CD4-positive, alpha-beta T cell (primary cell): ENCODE measurements at regions not wholly inside any gene's neighbourhood (a gene's known extent, or its start where the extent isn't known, plus 50 kb on each side); places are given as distances from the start of the nearest gene placed in this dataset.

Experiments used
- ATAC-seq: fragments of 200-7000 bp; cut with Tn5 transposase; one replicate; pipeline ENCODE4 v1.10.0; 2022; ENCODE audit warnings: mild to moderate bottlenecking; ENCODE audit not compliant: poor library complexity
- CTCF ChIA-PET: fragments of 350-600 bp; sonication (Branson Sonifier 250); formaldehyde crosslinking; loops from one replicate; lab custom pipeline; 2021; ENCODE audit warnings: antibody characterized with exemption, inconsistent platforms; lab: Charles Lee
- POLR2A ChIA-PET: fragments of 350-600 bp; sonication (Branson Sonifier 250); formaldehyde crosslinking; loops from one replicate; lab custom pipeline; 2021; ENCODE audit warnings: antibody characterized with exemption, inconsistent platforms; lab: Charles Lee
- DNase-seq, 14 experiments: peaks; one replicate each; pipeline ENCODE4 v3.0.0-alpha.2; 2013 to 2020; ENCODE audit warnings: mixed read lengths in 2 of 14
- H3K27ac ChIP-seq, 2 donors: one replicate each; pipeline versions ENCODE4 v1.5.1 to v1.7.0; 2013; ENCODE audit warnings: low read length in 2 of 2, low read depth in 1 of 2, mild to moderate bottlenecking in 1 of 2
- H3K27me3 ChIP-seq, 2 experiments: 1 replicate in 1 of 2; 2 replicates in 1 of 2; pipeline versions ENCODE4 v1.6.1 to v1.7.0; 2013; ENCODE audit warnings: low read length in 2 of 2, control low read depth in 1 of 2, mild to moderate bottlenecking in 1 of 2, moderate library complexity in 1 of 2; ENCODE audit not compliant: insufficient read depth in 2 of 2, control insufficient read depth in 1 of 2
- H3K36me3 ChIP-seq: one replicate; pipeline ENCODE4 v1.6.1; 2013; ENCODE audit warnings: low read length, control low read depth; ENCODE audit not compliant: insufficient read depth
- H3K4me1 ChIP-seq: one replicate; pipeline ENCODE4 v1.6.1; 2013; ENCODE audit warnings: low read length, control low read depth; ENCODE audit not compliant: insufficient read depth
- H3K4me3 ChIP-seq: one replicate; pipeline ENCODE4 v1.5.1; 2013; ENCODE audit warnings: mild to moderate bottlenecking, low read length, moderate library complexity
- H3K9me3 ChIP-seq, 2 experiments: 1 replicate in 1 of 2; 2 replicates in 1 of 2; pipeline versions ENCODE4 v1.6.1 to v1.7.0; 2013; ENCODE audit warnings: low read length in 2 of 2, mild to moderate bottlenecking in 2 of 2, control low read depth in 1 of 2, moderate library complexity in 1 of 2; ENCODE audit not compliant: control insufficient read depth in 1 of 2, insufficient read depth in 1 of 2
- H3K27ac Mint-ChIP-seq: one replicate; pipeline ENCODE4 v1.8.0; 2020; ENCODE audit warnings: mixed read lengths
- H3K27me3 Mint-ChIP-seq: one replicate; pipeline ENCODE4 v1.8.0; 2021; ENCODE audit warnings: mixed read lengths
- H3K36me3 Mint-ChIP-seq: one replicate; pipeline ENCODE4 v1.8.0; 2021; ENCODE audit warnings: low read depth, mixed read lengths
- H3K4me1 Mint-ChIP-seq: one replicate; pipeline ENCODE4 v1.8.0; 2021; ENCODE audit warnings: low read depth, mixed read lengths
- H3K4me3 Mint-ChIP-seq: one replicate; pipeline ENCODE4 v1.8.0; 2020; ENCODE audit warnings: mild to moderate bottlenecking, mixed read lengths
- H3K9me3 Mint-ChIP-seq: one replicate; pipeline ENCODE4 v1.8.0; 2020; ENCODE audit warnings: mixed read lengths
- CTCF ChIP-seq: fragments of 200-600 bp; IDR thresholded peaks from one replicate; pipeline ENCODE4 v1.8.0; 2022; ENCODE audit warnings: antibody characterized with exemption, mild to moderate bottlenecking
- intact Hi-C, 2 experiments: fragments of 100-400 bp; cut with DNase I in 1 of 2; cut with micrococcal nuclease in 1 of 2; formaldehyde crosslinking; loops; one replicate each; pipeline versions ENCODE4 v1.15.1 to v1.9.0; 2023 to 2025; cut with DNase I, micrococcal nuclease

- ChIA-PET POLR2A (interaction anchor here (0.7 kb wide), 1 partner anchor 82 kb away, joined by 4 read pairs; no protein-coding TSS in a partner anchor), CTCF (no interaction called here)
- Histone ChIP-seq H3K4me1 (no peaks in the 10 kb centered on the region), H3K27ac (no peak overlapping the region), H3K4me3 (no peak overlapping the region), H3K9me3 (peaks cover 7 to 13% of the 10 kb centered on the region in 2 experiments), H3K36me3 (no peaks in the 10 kb centered on the region), H3K27me3 (no peaks in the 10 kb centered on the region)
- no peak for TF ChIP-seq CTCF
- no peaks in the 10 kb centered on the region for H3K36me3 Mint-ChIP-seq
- H3K4me1 Mint-ChIP-seq = no peaks in the 10 kb centered on the region
- H3K27ac Mint-ChIP-seq = no peak overlapping the region
- no peak for DNase-seq
- ATAC-seq = no peak
- H3K9me3 Mint-ChIP-seq = peaks cover 6% of the 10 kb centered on the region
- intact Hi-C loops = no loop called here
- H3K4me3 Mint-ChIP-seq = no peak overlapping the region
- H3K27me3 Mint-ChIP-seq = peaks cover 10% of the 10 kb centered on the region
These were observed 128.6 kb upstream of the PUM3 start for GRCh38 chr9:2972475-2972874.

- intact Hi-C loops = no loop called here
- Mint-ChIP-seq H3K36me3 (no peaks in the 10 kb centered on the region), H3K27me3 (peaks cover 10% of the 10 kb centered on the region), H3K4me3 (no peak overlapping the region), H3K4me1 (no peaks in the 10 kb centered on the region), H3K27ac (no peak overlapping the region), H3K9me3 (peaks cover 6% of the 10 kb centered on the region)
- no peak for TF ChIP-seq CTCF
- ATAC-seq (no peak), DNase-seq (no peak)
- ChIA-PET POLR2A (no interaction called here), CTCF (no interaction called here)
- no peaks in the 10 kb centered on the region for H3K27me3 ChIP-seq
- H3K4me1 ChIP-seq = no peaks in the 10 kb centered on the region
- H3K9me3 ChIP-seq = peaks cover 7 to 13% of the 10 kb centered on the region in 2 experiments
- no peak overlapping the region for H3K27ac ChIP-seq
- H3K36me3 ChIP-seq = no peaks in the 10 kb centered on the region
- no peak overlapping the region for H3K4me3 ChIP-seq
These were observed 127.0 kb upstream of the PUM3 start for GRCh38 chr9:2970864-2971263.

- no peaks in the 10 kb centered on the region for H3K27me3 ChIP-seq
- CTCF ChIA-PET = no interaction called here
- Mint-ChIP-seq H3K27me3 (peaks cover 10% of the 10 kb centered on the region), H3K4me1 (no peaks in the 10 kb centered on the region), H3K4me3 (no peak overlapping the region), H3K27ac (no peak overlapping the region), H3K36me3 (no peaks in the 10 kb centered on the region), H3K9me3 (peaks cover 2% of the 10 kb centered on the region)
- H3K4me1 ChIP-seq = no peaks in the 10 kb centered on the region
- TF ChIP-seq CTCF = no peak
- ATAC-seq = no peak
- POLR2A ChIA-PET = no interaction called here
- no peak overlapping the region for H3K4me3 ChIP-seq
- intact Hi-C loops = no loop called here
- no peaks in the 10 kb centered on the region for H3K36me3 ChIP-seq
- no peak for DNase-seq
- no peak overlapping the region for H3K27ac ChIP-seq
- peaks cover 2 to 12% of the 10 kb centered on the region in 2 experiments for H3K9me3 ChIP-seq
These were observed 123.9 kb upstream of the PUM3 start for GRCh38 chr9:2967766-2968165.
